H1 (cell line): ENCODE measurements at regions not wholly inside any gene's neighbourhood (a gene's known extent, or its start where the extent isn't known, plus 50 kb on each side); places are given as distances from the start of the nearest gene placed in this dataset.

Source experiments
- CTCF ChIA-PET: fragments of 300-600 bp; sonication (Branson Sonifier 250); formaldehyde crosslinking; loops from one replicate; lab custom pipeline; 2021; ENCODE audit not compliant: partially characterized antibody; lab: Charles Lee
- POLR2A ChIA-PET: fragments of 300-600 bp; sonication (Branson Sonifier 250); formaldehyde crosslinking; loops from one replicate; lab custom pipeline; 2021; ENCODE audit warnings: inconsistent platforms; ENCODE audit not compliant: partially characterized antibody; lab: Charles Lee
- DNase-seq, 2 experiments: peaks; one replicate each; pipeline versions ENCODE4 v3.0.0 to v3.0.0-alpha.2; 2010 to 2022; ENCODE audit warnings: low spot score in 2 of 2, low read depth in 1 of 2, mixed read lengths in 1 of 2
- FAIRE-seq: peaks from 2 replicates; lab custom pipeline; 2011; peaks lifted over from hg19 to GRCh38; lab: Jason Lieb, UNC
- H2AFZ ChIP-seq: 2 replicates; pipeline ENCODE4 v1.8.1; 2012; ENCODE audit warnings: low read length, inconsistent platforms
- H2AK5ac ChIP-seq: 2 replicates; pipeline ENCODE4 v1.6.1; 2013; ENCODE audit warnings: low read depth, low read length
- H2BK120ac ChIP-seq: replicated peaks from 2 replicates; pipeline ENCODE3; 2013; ENCODE audit warnings: low read depth, low read length, inconsistent platforms
- H2BK12ac ChIP-seq: 2 replicates; pipeline ENCODE4 v1.6.1; 2013; ENCODE audit warnings: low read depth, low read length
- H2BK15ac ChIP-seq: 2 replicates; pipeline ENCODE4 v1.6.1; 2013; ENCODE audit warnings: low read length
- H2BK20ac ChIP-seq: 2 replicates; pipeline ENCODE4 v1.6.1; 2013; ENCODE audit warnings: low read length
- H2BK5ac ChIP-seq: 2 replicates; pipeline ENCODE4 v1.6.1; 2013; ENCODE audit warnings: low read depth, low read length
- H3K14ac ChIP-seq: 2 replicates; pipeline ENCODE4 v1.6.1; 2013; ENCODE audit warnings: inconsistent platforms; ENCODE audit not compliant: insufficient read length
- H3K18ac ChIP-seq: 2 replicates; pipeline ENCODE4 v1.6.1; 2013; ENCODE audit warnings: low read length; ENCODE audit errors: extremely low read depth
- H3K23ac ChIP-seq: 2 replicates; pipeline ENCODE4 v1.6.1; 2013; ENCODE audit warnings: inconsistent platforms; ENCODE audit not compliant: insufficient read length
- H3K23me2 ChIP-seq: 2 replicates; pipeline ENCODE4 v1.6.1; 2013; ENCODE audit warnings: low read depth, low read length
- H3K27ac ChIP-seq: 2 replicates; pipeline ENCODE4 v1.6.1; 2011; ENCODE audit warnings: low read depth, low read length, inconsistent platforms
- H3K27me3 ChIP-seq, 4 experiments: replicated peaks in 1 of 4; 1 replicate in 1 of 4; 2 replicates in 3 of 4; pipeline versions ENCODE4 v1.6.1 to v1.8.1; 2011 to 2013; ENCODE audit warnings: low read length in 3 of 4, mild to moderate bottlenecking in 3 of 4, inconsistent platforms in 2 of 4, mixed read lengths in 2 of 4, moderate library complexity in 1 of 4; ENCODE audit not compliant: control insufficient read depth in 3 of 4, insufficient read depth in 3 of 4; ENCODE audit errors: extremely low read depth in 1 of 4
- H3K36me3 ChIP-seq, 4 experiments: 2 replicates each; pipeline versions ENCODE4 v1.6.1 to v1.8.1; 2011 to 2013; ENCODE audit warnings: mild to moderate bottlenecking in 4 of 4, low read length in 3 of 4, moderate library complexity in 2 of 4, control low read depth in 1 of 4, inconsistent platforms in 1 of 4; ENCODE audit not compliant: insufficient read depth in 4 of 4, control insufficient read depth in 2 of 4
- H3K4ac ChIP-seq: replicated peaks from 2 replicates; pipeline ENCODE3; 2013; ENCODE audit warnings: low read length, low read depth, mixed read lengths, inconsistent platforms; ENCODE audit not compliant: insufficient read length
- H3K4me1 ChIP-seq, 4 experiments: replicated peaks in 1 of 4; 1 replicate in 1 of 4; 2 replicates in 3 of 4; pipeline versions ENCODE4 v1.6.1 to v1.8.1; 2011 to 2013; ENCODE audit warnings: low read length in 3 of 4, inconsistent platforms in 2 of 4, mixed read lengths in 1 of 4; ENCODE audit not compliant: insufficient read depth in 4 of 4, control insufficient read depth in 3 of 4
- H3K4me2 ChIP-seq, 2 experiments: 2 replicates each; pipeline versions ENCODE4 v1.6.1 to v1.8.1; 2011 to 2013; ENCODE audit warnings: low read depth in 2 of 2, low read length in 2 of 2, control low read depth in 1 of 2, inconsistent platforms in 1 of 2, mild to moderate bottlenecking in 1 of 2; ENCODE audit not compliant: insufficient read depth in 1 of 2
- H3K4me3 ChIP-seq, 4 experiments: fragments of 200-600, 300-600 bp in 1 of 4; sonication (generic), shearing (Covaris generic), sonication (Bioruptor Twin) in 1 of 4; 2 replicates each; pipeline versions ENCODE4 v1.5.1 to v1.8.1; 2011 to 2016; ENCODE audit warnings: low read length in 4 of 4, low read depth in 3 of 4, control low read depth in 2 of 4, inconsistent platforms in 2 of 4, mild to moderate bottlenecking in 2 of 4, mixed read lengths in 1 of 4, moderate library complexity in 1 of 4; ENCODE audit not compliant: insufficient read depth in 2 of 4; ENCODE audit errors: extremely low read depth in 1 of 4
- H3K56ac ChIP-seq: replicated peaks from 2 replicates; pipeline ENCODE3; 2013; ENCODE audit warnings: low read depth, mild to moderate bottlenecking, mixed read lengths, low read length, inconsistent platforms; ENCODE audit not compliant: insufficient read length
- H3K79me1 ChIP-seq: 2 replicates; pipeline ENCODE4 v1.6.1; 2013; ENCODE audit warnings: low read depth, low read length, control low read depth
- H3K79me2 ChIP-seq, 2 experiments: 2 replicates each; pipeline versions ENCODE4 v1.6.1 to v1.8.1; 2012 to 2013; ENCODE audit warnings: low read length in 2 of 2, mild to moderate bottlenecking in 2 of 2, inconsistent platforms in 1 of 2; ENCODE audit not compliant: insufficient read depth in 2 of 2, control insufficient read depth in 1 of 2
- H3K9ac ChIP-seq, 4 experiments: replicated peaks in 1 of 4; 1 replicate in 1 of 4; 2 replicates in 3 of 4; pipeline versions ENCODE4 v1.6.1 to v1.8.1; 2011 to 2013; ENCODE audit warnings: low read depth in 3 of 4, low read length in 3 of 4, control low read depth in 2 of 4, mild to moderate bottlenecking in 2 of 4, moderate library complexity in 2 of 4, inconsistent platforms in 1 of 4; ENCODE audit errors: extremely low read depth in 1 of 4
- H3K9me3 ChIP-seq, 2 experiments: 2 replicates each; pipeline versions ENCODE4 v1.6.1 to v1.8.1; 2012 to 2013; ENCODE audit warnings: mild to moderate bottlenecking in 2 of 2, moderate library complexity in 2 of 2, control low read depth in 1 of 2, inconsistent platforms in 1 of 2, low read depth in 1 of 2, low read length in 1 of 2, mixed read lengths in 1 of 2; ENCODE audit not compliant: insufficient read depth in 2 of 2
- H4K20me1 ChIP-seq, 2 experiments: replicated peaks in 1 of 2; 2 replicates each; pipeline versions ENCODE3 to v1.8.1; 2011 to 2013; ENCODE audit warnings: inconsistent platforms in 2 of 2, low read length in 2 of 2, mild to moderate bottlenecking in 1 of 2; ENCODE audit not compliant: insufficient read depth in 2 of 2, control insufficient read depth in 1 of 2
- H4K5ac ChIP-seq: 2 replicates; pipeline ENCODE4 v1.6.1; 2013; ENCODE audit warnings: low read length, low read depth, mixed read lengths, inconsistent platforms; ENCODE audit not compliant: insufficient read length
- H4K8ac ChIP-seq: 2 replicates; pipeline ENCODE4 v1.8.0; 2013; ENCODE audit warnings: mild to moderate bottlenecking, moderate library complexity, low read length, inconsistent platforms; ENCODE audit not compliant: insufficient read depth; ENCODE audit errors: extremely low read depth
- H4K91ac ChIP-seq: replicated peaks from 2 replicates; pipeline ENCODE3; 2013; ENCODE audit warnings: low read length, mixed read lengths, inconsistent platforms; ENCODE audit not compliant: insufficient read length
- ASH2L ChIP-seq: fragments of 200-600, 300-600 bp; sonication (generic); IDR thresholded peaks from one replicate; pipeline ENCODE4 v1.7.1; 2017; ENCODE audit warnings: low read length
- BRCA1 ChIP-seq: IDR thresholded peaks from 2 replicates; pipeline ENCODE4 v1.6.1; 2012; ENCODE audit warnings: low read depth, low read length, improper control_type of control experiment
- HDAC2 ChIP-seq, 2 experiments: fragments of 300-600 bp in 1 of 2; sonication (generic) in 1 of 2; IDR thresholded peaks; 2 replicates each; pipeline ENCODE4 v1.6.1; 2011 to 2012; ENCODE audit warnings: low read depth in 2 of 2, low read length in 2 of 2, mild to moderate bottlenecking in 2 of 2, moderate library complexity in 2 of 2, borderline replicate concordance in 1 of 2, inconsistent platforms in 1 of 2
- KDM5A ChIP-seq: fragments of 200-600 bp; IDR thresholded peaks from 2 replicates; pipeline ENCODE4 v1.7.1; 2012; ENCODE audit warnings: mild to moderate bottlenecking, low read length, inconsistent platforms, mixed read lengths
- MAX ChIP-seq: IDR thresholded peaks from 2 replicates; pipeline ENCODE4 v1.6.1; 2012; ENCODE audit warnings: inconsistent platforms
- RXRA ChIP-seq: IDR thresholded peaks from 2 replicates; pipeline ENCODE4 v1.6.1; 2011; ENCODE audit warnings: low read depth, mild to moderate bottlenecking, low read length, moderate library complexity; ENCODE audit not compliant: insufficient read depth
- TAF1 ChIP-seq: IDR thresholded peaks from 2 replicates; pipeline ENCODE4 v1.6.1; 2011; ENCODE audit warnings: mild to moderate bottlenecking, low read depth, low read length
- TCF12 ChIP-seq: IDR thresholded peaks from 2 replicates; pipeline ENCODE4 v1.6.1; 2011; ENCODE audit warnings: low read depth, mild to moderate bottlenecking, low read length
- WGBS, 2 experiments: shearing (Covaris generic) in 1 of 2; methylation state at CpG; one replicate each; pipeline versions ENCODE4 v1.1.6 to v1.1.7; 2013 to 2015; ENCODE audit warnings: low lambda C conversion rate in 2 of 2, mixed read lengths in 2 of 2, inconsistent platforms in 1 of 2, low coverage in 1 of 2, missing lambda C conversion rate in 1 of 2; ENCODE audit not compliant: insufficient replicate concordance in 2 of 2, insufficient coverage in 1 of 2, insufficient read length in 1 of 2; ENCODE audit errors: extremely low coverage in 1 of 2, missing lambda C conversion rate in 1 of 2; 5-methylcytosine and 5-hydroxymethylcytosine counted together

DNA sequence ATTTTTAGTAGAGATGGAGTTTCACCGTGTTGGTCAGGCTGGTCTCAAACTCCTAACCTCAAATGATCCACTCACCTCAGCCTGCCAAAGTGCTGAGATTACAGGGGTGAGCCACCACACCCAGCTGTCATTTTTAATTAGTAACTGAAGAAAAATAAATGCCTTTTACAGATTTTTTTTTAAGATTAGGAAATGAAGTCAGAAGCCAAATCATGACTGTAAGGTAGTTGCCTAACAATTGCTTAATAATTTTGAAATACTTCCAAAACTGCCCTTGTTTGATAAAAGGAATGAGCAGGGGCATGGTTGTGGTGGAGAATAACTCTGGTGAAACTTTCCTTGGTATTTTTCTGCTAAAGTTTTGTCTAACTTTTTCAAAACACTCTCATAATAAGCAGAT lies 98.9 kb upstream of the SLC5A12 start:
- Histone ChIP-seq H3K4me2 (no peak overlapping the region), H3K23ac (no peak overlapping the region), H3K27me3 (no peaks in the 10 kb centered on the region), H3K9ac (no peak overlapping the region), H2AK5ac (no peak overlapping the region), H4K20me1 (no peaks in the 10 kb centered on the region), H2BK120ac (no peak overlapping the region), H3K4me3 (no peak overlapping the region), H2BK15ac (no peak overlapping the region), H3K79me1 (no peaks in the 10 kb centered on the region), H2BK20ac (no peak overlapping the region), H3K4me1 (no peaks in the 10 kb centered on the region), H4K91ac (no peak overlapping the region), H3K9me3 (peaks cover 28 to 31% of the 10 kb centered on the region in 2 experiments), H3K14ac (no peak overlapping the region), H2AFZ (no peak overlapping the region), H2BK5ac (no peak overlapping the region), H3K79me2 (no peaks in the 10 kb centered on the region), H4K5ac (no peak overlapping the region), H3K4ac (no peak overlapping the region), H3K27ac (no peak overlapping the region), H4K8ac (no peak overlapping the region), H3K36me3 (no peaks in the 10 kb centered on the region; a peak in 1 of 8 replicates), H3K56ac (no peak overlapping the region), H2BK12ac (no peak overlapping the region), H3K23me2 (no peaks in the 10 kb centered on the region), H3K18ac (no peak overlapping the region)
- TF ChIP-seq TAF1 (no peak), KDM5A (no peak), ASH2L (no peak), TCF12 (no peak), MAX (no peak), RXRA (no peak), HDAC2 (IDR thresholded peaks at IDR 0.05; ENCODE audit: borderline replicate concordance in 1 of 2, low read depth in 2 of 2, low read length in 2 of 2) (no peak), BRCA1 (no peak)
- ChIA-PET CTCF (no interaction called here), POLR2A (no interaction called here)
- DNase-seq (no peak), FAIRE-seq (no peak)
- WGBS, 2 experiments: 79% methylated on average over 1 of the region's 1 CpG; no CpG with 5 or more reads in 1 of the 2 experiments
